Right lobe of liver (tissue), 6 donors: ENCODE measurements at regions not wholly inside any gene's neighbourhood (a gene's known extent, or its start where the extent isn't known, plus 50 kb on each side); places are given as distances from the start of the nearest gene placed in this dataset.

Source experiments
- ATAC-seq, 4 donors: fragments of 200-7000 bp; cut with Tn5 transposase; one replicate each; pipeline ENCODE4 v1.9.1; 2020; ENCODE audit warnings: mild to moderate bottlenecking in 4 of 4, moderate library complexity in 4 of 4
- DNase-seq, 3 donors: peaks; one replicate each; pipeline ENCODE4 v3.0.0-alpha.2; 2020
- H3K27ac ChIP-seq, 3 donors: fragments of 200-600 bp; one replicate each; pipeline ENCODE4 v1.8.0; 2022
- H3K27me3 ChIP-seq, 2 donors: fragments of 200-600 bp; one replicate each; pipeline ENCODE4 v1.8.0; 2022
- H3K36me3 ChIP-seq, 4 donors: fragments of 200-600 bp; sonication (generic) in 1 of 4; one replicate each; pipeline versions ENCODE4 v1.5.1 to v1.8.0; 2017 to 2022; ENCODE audit warnings: control low read depth in 1 of 4
- H3K4me1 ChIP-seq, 4 donors: fragments of 200-600 bp; sonication (generic) in 1 of 4; one replicate each; pipeline versions ENCODE4 v1.5.1 to v1.8.0; 2017 to 2022; ENCODE audit warnings: control low read depth in 1 of 4
- H3K4me3 ChIP-seq, 3 donors: fragments of 200-600 bp; one replicate each; pipeline ENCODE4 v1.8.0; 2022
- H3K9me3 ChIP-seq, 4 donors: fragments of 200-600 bp; sonication (generic) in 1 of 4; one replicate each; pipeline versions ENCODE4 v1.5.1 to v1.8.0; 2017 to 2022; ENCODE audit warnings: control low read depth in 1 of 4
- CTCF ChIP-seq, 4 donors: fragments of 200-600 bp in 3 of 4; fragments of 450-650 bp in 1 of 4; IDR thresholded peaks; one replicate each; pipeline versions ENCODE4 v1.5.1 to v1.8.0; 2016 to 2022; ENCODE audit warnings: antibody characterized with exemption in 4 of 4, mild to moderate bottlenecking in 2 of 4
- POLR2A ChIP-seq: fragments of 450-650 bp; IDR thresholded peaks from one replicate; pipeline ENCODE4 v1.6.1; 2017; ENCODE audit warnings: antibody characterized with exemption, mild to moderate bottlenecking
- WGBS: methylation state at CpG from one replicate; pipeline ENCODE4 v1.1.6; 2018; ENCODE audit warnings: low coverage, low lambda C conversion rate; ENCODE audit not compliant: insufficient coverage; ENCODE audit errors: missing lambda C conversion rate; 5-methylcytosine and 5-hydroxymethylcytosine counted together
- intact Hi-C, 2 donors: fragments of 100-400 bp; cut with DNase I; formaldehyde crosslinking; loops; one replicate each; pipeline versions ENCODE4 v1.11.2 to v1.14.1; 2022
- donor health status: DM: no; HTN: yes; CAD: no.
- donor health status: DM: no; HTN: no; CAD: no.
- donor health status: DM: no; HTN: no; CAD: no.
- donor health status: DM: no; HTN: yes; CAD: no.
- donor health status: DM: no; HTN: yes; CAD: no.

- Histone ChIP-seq H3K36me3 (no peaks in the 10 kb centered on the region), H3K27ac (no peak overlapping the region), H3K9me3 (no peaks in the 10 kb centered on the region), H3K4me1 (no peaks in the 10 kb centered on the region), H3K4me3 (no peak overlapping the region), H3K27me3 (no peaks in the 10 kb centered on the region)
- ATAC-seq (no peak), DNase-seq (no peak)
- intact Hi-C loops = no loop called here
- 45% methylated on average over 5 of the region's 5 CpGs for WGBS
- TF ChIP-seq POLR2A = no peak
- no peak for TF ChIP-seq CTCF (IDR thresholded peaks at IDR 0.05)
Measured at GRCh38 chr16:65225488-65225887, 103.6 kb upstream of the CDH11 start.

- no peaks in the 10 kb centered on the region for H3K4me1 ChIP-seq
- H3K9me3 ChIP-seq = no peaks in the 10 kb centered on the region
- no peaks in the 10 kb centered on the region for H3K36me3 ChIP-seq
- DNase-seq (no peak), ATAC-seq (no peak)
- intact Hi-C loops = no loop called here
- H3K27ac ChIP-seq = no peak overlapping the region
- no peaks in the 10 kb centered on the region for H3K27me3 ChIP-seq
- TF ChIP-seq CTCF (IDR thresholded peaks at IDR 0.05) = no peak
- no peak for TF ChIP-seq POLR2A
- H3K4me3 ChIP-seq = no peak overlapping the region
- WGBS = 36% methylated on average over 1 of the region's 1 CpG
Measured at GRCh38 chr16:65224994-65225393, 103.1 kb upstream of the CDH11 start.

- H3K9me3 ChIP-seq = no peaks in the 10 kb centered on the region
Measured at GRCh38 chr16:65224471-65224870, 102.6 kb upstream of the CDH11 start.

GRCh38 chr16:65223335-65223734 is 101.5 kb upstream of the CDH11 start:
- H3K36me3 ChIP-seq = no peaks in the 10 kb centered on the region
- no peaks in the 10 kb centered on the region for H3K4me1 ChIP-seq
- DNase-seq (no peak), ATAC-seq (no peak)
- H3K27me3 ChIP-seq = no peaks in the 10 kb centered on the region
- WGBS = 25% methylated on average over 3 of the region's 3 CpGs
- H3K27ac ChIP-seq = no peak overlapping the region
- intact Hi-C loops = no loop called here
- TF ChIP-seq CTCF (IDR thresholded peaks at IDR 0.05) = no peak
- TF ChIP-seq POLR2A = no peak
- H3K4me3 ChIP-seq = no peak overlapping the region
- H3K9me3 ChIP-seq = no peaks in the 10 kb centered on the region

More at GRCh38 chr16:65224471-65224870, 102.6 kb upstream of the CDH11 start:
- no peak for DNase-seq
- H3K4me1 ChIP-seq = no peaks in the 10 kb centered on the region
- no peak for TF ChIP-seq POLR2A
- TF ChIP-seq CTCF (IDR thresholded peaks at IDR 0.05) = no peak
- no peak overlapping the region for H3K4me3 ChIP-seq
- intact Hi-C loops = no loop called here
- WGBS = 45% methylated on average over 2 of the region's 2 CpGs
- H3K27ac ChIP-seq = no peak overlapping the region
- no peaks in the 10 kb centered on the region for H3K36me3 ChIP-seq
- no peak for ATAC-seq
- no peaks in the 10 kb centered on the region for H3K27me3 ChIP-seq

GRCh38 chr16:65222536-65222935 is 100.7 kb upstream of the CDH11 start:
- intact Hi-C loops = no loop called here
- H3K27me3 ChIP-seq = no peaks in the 10 kb centered on the region
- H3K36me3 ChIP-seq = no peaks in the 10 kb centered on the region
- DNase-seq (no peak), ATAC-seq (no peak)
- 53% methylated on average over 6 of the region's 6 CpGs for WGBS
- TF ChIP-seq POLR2A = no peak
- no peaks in the 10 kb centered on the region for H3K4me1 ChIP-seq
- H3K9me3 ChIP-seq = no peaks in the 10 kb centered on the region
- H3K4me3 ChIP-seq = no peak overlapping the region
- no peak overlapping the region for H3K27ac ChIP-seq
